Epidermal melanocyte (primary cell): ENCODE measurements at regions not wholly inside any gene's neighbourhood (a gene's known extent, or its start where the extent isn't known, plus 50 kb on each side); places are given as distances from the start of the nearest gene placed in this dataset.

ENCODE experiments used
- DNase-seq: peaks from one replicate; pipeline ENCODE4 v3.0.0; 2011; ENCODE audit warnings: low spot score; ENCODE audit not compliant: insufficient read length

DNA sequence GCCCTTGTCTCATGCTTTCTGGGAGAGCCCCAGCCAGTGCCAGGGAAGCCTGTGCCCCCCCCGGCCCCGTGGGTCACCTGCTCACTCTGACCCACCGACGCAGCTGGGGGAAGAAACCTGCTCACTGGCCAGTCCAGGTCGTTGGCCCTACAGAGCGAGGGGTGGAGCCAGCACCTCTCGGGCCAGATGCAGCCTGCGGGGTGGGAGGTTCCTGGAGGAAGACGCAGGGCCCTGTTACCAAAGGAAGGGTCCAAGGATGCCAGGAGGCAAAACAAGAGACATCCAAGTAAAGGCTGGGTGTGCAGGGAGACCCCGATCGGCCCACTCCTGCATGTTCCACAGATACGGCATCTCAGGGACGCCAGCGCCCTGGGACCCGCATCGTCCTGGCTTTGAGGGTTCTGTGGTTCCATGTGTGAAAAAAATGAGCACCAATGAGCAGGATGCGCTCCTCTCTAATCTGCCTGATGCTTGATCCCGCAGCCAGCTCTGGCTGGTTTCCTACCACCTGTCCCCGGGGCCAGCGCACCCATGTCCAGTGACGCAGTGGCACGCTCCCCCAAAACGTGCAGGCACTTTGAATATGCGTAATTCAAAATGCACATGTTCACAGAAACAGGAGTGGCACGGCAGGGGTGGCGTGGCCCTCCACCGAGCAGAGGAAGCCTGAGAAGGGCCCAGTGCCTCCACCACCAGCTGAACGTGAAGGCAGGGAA, 66.0 kb upstream of the GALNT9 start:
- DNase-seq: no peak

DNA sequence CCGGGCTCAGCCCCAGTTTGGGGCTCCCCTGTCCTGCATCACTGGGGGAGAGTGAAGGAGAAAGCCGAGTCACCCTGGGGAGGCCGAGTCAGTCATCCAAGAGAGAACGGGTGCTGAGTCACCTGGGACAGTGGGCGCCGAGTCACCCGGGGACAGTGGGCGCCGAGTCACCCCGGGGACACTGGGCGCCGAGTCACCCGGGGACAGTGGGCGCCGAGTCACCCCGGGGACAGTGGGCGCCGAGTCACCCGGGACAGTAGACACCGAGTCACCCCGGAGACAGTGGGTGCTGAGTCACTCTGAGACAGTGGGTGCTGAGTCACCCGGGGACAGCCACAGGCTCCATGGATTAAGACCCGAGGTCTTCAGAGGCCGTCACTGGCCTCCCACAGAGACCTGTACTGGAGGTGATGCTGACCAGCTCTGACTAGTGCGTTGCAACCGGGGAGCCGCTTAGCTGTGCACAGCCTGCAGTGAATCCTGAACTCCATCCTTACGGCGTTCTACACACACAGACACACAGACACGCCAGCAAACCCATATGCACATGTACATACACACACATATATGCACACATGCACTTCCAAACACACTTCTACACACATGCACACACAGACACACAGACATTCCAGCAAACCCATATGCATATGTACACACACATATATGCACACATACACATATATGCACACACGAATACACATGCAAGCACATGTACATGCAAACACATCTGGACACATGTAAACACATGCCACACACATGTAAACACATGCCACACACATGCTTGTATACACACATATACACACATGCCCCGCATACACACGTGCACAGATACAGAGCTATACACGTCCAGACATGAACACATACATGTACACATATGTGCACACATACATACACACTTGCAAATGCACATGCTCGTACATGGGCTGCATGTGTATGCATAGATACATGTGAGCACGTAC, 64.9 kb upstream of the GALNT9 start:
- no peak for DNase-seq

DNA sequence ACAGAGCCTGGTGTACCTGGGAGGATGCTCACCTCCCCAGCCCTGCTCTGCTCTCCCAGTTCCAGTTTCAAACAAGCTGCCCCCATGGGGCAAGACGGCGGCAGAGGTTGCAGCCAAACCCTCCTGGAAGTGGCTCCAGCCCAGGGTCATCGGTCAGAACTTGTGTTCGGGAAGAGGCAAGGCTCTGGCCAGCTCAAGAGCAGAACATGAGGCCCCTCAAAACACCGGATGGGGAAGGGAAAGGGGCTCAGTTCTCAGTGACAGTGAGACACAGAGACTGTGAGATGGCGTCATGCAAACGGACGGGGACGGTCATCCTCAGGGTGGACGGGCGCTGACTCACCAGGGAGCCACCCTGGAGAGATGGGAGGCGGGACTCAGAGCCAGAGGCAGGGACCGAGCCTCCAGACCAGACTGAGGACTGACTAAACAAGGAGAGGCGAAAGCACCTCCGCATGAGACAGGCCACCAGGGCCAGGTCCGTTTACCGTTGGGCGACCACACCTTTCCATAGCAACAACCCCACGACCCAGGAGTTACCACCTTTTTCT, 63.9 kb upstream of the GALNT9 start:
- DNase-seq: no peak

DNA sequence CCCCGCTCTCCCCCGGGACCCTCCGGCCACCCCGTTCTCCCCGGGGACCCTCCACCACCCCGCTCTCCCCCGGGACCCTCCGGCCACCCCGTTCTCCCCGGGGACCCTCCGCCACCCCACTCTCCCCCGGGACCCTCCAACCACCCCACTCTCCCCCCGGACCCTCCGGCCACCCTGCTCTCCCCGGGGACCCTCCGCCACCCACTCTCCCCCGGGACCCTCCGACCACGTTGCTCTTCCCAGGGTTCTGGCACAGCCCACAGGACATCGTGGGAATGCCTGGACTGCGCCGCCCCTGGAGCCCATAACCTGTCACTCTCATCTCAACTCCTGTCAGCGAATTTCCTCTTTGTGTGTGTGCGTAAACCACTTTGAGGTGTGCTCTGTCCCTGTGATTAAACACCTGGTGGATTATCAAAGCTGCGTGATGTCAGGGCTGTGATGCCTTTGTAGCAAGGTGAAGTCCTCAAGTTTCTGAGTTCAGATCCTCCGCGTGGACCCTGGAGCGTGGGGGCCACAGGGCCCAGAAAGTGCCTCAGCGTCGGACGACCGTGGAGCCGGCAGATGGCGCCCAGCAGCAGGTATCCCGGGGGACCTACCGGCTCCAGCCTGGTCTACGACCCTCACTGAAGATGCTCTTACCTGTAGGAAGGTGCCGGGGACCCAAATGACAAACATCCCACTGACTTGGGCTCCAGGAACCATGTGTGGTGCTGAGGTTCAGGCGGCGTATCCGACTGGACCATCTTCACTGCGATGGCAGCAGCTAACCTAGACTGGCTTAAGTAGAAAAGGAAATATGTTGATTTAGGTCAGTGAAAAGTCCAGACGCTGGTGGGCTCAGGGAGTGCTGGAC, 63.2 kb upstream of the GALNT9 start:
- no peak for DNase-seq

DNA sequence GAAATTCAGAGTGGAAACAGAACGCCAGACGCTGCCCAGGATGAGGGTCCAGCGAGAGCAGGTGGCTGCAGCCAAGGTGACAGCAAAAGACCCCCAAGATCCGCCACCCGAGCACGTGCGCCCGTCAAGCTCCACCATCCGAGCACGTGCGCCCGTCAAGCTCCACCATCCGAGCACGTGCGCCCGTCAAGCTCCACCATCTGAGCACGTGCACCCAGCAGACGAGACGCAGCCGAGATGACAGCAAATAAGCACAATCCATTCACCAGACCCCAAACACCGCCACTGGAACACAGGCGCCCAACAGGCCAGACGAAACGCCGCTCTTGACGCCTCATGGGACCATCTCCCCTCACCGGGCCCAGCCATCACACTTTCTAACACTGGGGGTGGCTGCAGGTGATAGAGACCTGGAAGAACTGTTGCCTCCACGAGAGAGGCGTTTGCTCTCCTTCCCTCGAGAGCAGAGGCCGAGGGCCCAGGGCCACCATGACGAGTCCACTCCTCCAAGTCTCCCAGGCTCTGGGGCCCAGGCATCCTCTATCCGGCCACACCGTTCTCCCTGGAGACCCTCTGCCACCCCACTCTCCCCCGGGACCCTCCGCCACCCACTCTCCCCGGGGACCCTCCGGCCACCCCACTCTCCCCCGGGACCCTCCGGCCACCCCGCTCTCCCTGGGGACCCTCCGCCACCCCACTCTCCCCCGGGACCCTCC, 62.1 kb upstream of the GALNT9 start:
- no peak for DNase-seq

DNA sequence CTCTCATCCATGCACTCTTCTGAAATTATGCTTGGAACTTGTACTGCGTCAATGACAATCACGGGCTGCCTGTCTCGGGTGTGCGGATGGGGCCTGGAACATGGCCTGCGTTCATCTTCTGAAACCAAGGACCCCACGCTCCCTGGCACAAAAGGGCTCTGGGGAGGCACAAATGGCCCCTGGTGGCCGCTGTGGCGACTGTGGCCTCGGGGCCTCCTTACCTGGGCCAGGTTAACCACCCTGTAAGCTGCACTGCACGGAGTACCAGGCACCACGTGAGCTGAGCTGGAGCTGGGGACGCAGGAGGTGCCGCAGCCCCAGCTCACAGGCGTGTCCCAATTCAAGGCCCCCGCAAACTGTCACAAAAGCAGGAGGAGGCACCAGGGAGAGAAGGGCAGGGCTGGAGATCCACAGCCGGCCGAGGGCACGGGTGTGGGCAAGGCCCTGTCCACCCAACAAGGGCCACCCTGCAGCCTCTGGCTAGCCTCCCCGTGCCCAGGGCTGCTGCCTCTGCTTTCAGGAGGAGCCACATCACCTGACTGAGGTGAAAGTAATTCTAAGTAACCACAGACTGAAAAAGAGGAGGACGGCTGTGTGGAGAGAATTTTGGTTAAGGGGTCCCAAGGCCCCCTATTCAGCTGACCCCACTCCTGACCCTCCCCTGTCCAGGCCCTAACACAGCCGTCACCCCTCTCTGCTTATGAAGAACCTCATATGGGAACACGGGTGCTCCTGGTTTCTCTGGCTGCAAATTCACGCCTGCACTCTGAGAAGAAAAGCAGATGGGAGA, 61.1 kb upstream of the GALNT9 start:
- DNase-seq: no peak

DNA sequence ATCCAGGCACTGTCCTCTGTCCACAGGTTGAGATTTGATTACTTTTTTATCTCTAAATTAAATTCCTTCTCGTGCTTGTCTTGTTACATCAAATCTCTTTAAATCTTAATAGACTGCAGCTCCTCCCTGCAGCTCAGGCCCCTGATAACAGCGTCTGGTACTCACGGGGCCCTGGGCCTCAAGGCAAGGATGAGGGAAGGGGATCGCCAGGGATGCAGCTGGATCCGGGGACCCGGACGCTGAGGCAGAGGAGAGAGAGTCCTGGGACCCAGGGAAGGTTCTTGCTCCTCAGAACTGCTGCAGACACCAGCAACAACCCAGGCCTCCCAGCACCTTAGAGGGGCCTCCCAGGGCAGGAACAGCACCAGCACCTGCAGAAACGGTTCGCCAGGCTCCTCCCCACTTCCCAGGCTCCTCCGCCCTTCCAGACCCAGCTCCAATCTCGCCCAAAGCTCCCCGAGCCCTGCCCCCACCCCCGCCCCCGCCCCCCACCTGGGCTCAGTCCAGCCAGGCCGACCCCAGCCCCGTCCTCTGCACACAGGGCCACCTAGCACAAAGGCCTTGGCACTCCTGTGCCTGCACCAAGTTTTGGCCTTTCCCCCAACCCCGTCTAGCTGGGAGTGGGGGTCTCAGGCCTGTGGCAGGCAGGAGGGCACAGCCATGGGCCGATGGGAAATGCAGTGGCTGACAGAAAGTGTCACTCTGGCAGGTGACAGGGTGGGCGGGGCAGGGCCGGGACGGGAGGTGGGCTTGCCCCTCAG, 60.3 kb upstream of the GALNT9 start:
- DNase-seq: no peak

DNA sequence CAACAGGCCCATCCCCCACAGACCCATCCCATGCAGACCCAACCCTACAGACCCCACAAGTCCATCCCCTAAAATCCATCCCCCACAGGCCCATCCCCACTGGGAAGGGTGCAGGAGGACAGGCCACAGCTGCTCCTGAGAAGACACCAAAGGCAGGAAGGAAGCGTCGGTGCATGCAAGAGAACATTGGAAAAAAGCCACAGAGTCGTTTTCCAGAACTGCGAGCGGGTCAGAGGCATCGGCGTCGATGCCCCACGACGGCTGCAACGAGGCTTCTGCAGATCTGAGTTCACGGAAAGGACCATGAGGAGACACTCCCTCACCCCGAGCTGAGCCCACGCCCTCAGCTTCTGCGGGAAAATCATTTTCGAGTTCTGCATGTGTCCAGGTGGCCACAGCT, 59.6 kb upstream of the GALNT9 start:
- no peak for DNase-seq

DNA sequence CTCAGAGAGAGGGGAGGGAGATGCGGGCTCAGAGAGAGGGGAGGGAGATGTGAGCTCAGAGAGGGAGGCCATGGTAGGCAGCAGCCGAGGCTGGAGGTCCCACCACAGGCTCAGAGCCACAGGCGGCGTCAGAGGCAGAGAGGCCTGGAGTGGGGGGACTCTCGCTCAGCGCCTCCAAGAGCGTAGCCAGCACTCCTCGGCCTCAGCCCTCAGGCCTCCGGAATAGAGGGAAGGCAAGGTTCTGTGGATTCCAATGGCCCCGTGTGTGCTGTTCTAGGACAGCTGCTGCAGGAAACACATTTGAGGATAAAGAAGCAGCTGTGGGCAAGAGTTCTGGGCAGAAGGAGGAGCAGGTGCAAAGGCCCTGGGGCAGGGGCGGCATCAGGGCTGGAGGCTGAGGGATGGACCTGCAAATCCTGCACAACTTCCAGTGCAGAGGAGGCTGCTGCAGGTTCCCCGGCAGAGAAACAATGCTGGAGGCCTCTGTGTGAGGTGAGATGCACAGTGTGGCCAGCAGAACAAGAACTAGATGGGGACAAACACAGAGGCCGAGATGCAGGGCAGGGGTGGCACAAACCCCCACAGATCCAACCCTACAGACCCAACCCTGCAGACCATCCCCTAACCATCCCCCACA, 59.1 kb upstream of the GALNT9 start:
- DNase-seq: no peak

DNA sequence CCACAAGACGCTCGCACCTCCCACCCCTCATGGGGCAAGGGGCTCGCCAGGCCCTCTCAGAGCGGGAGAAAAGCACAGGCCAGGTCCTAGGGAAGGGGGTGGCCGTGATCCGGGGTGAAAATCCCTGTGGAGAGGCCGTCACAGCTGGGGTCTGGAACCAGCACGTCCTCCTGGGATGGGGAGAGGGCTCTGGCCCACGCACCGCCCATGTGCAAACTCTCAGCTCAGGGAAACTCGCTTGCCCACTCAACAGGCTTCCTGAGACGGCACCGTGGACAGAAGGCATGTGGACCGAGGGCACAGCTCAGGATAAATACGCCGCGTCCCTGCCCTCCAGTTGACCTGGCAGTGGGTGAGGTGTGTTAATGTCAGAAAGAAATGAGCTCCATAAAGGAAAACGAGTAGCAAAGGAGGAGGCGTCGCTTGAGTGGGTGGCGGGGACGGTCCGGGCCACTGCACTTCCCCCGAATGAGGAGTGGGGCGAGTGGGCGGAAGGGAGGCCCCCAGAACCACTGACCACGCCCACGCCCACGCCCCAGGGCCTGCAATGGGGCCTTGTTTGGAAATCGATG, 57.6 kb upstream of the GALNT9 start:
- no peak for DNase-seq

DNA sequence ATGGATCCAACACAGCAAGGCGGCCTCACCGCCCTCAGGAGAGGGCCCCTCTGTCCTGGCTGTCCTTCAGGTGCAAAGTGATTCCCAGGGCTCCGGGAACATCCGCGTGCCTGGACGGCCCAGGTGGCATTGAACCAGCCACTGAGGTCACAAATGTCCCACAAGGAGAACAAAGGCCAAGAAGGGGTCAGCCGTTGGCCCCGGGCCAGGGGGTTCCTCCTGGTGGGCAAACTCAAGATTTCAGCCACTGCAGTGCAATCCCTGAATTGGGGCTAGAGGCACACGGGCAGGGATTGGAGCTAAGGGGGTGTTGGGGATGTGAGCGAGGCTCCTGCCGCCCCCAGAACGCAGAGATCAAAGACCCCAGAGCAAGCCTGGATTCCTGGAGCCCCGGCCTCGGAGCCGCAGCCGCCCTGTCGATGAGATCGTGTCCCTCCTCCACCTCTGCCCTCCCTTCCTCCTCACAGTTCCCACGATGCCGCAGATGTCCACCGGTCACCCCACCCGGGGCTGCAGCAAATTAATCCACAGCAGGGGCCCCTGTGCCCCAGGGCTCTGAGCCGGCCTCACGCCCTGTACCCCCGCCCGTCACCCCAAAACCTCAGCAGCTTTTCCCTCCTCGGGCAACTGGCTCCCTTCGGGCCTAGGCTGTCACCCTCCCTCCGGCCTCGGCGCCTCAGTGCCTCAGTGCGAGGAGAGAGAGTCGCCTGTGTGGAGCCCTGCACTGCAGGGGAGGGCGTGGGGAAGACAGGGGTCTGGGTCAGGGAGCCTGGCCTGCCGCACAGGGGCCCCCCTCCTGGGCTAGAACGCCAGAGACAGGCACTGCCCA, 56.7 kb upstream of the GALNT9 start:
- no peak for DNase-seq

DNA sequence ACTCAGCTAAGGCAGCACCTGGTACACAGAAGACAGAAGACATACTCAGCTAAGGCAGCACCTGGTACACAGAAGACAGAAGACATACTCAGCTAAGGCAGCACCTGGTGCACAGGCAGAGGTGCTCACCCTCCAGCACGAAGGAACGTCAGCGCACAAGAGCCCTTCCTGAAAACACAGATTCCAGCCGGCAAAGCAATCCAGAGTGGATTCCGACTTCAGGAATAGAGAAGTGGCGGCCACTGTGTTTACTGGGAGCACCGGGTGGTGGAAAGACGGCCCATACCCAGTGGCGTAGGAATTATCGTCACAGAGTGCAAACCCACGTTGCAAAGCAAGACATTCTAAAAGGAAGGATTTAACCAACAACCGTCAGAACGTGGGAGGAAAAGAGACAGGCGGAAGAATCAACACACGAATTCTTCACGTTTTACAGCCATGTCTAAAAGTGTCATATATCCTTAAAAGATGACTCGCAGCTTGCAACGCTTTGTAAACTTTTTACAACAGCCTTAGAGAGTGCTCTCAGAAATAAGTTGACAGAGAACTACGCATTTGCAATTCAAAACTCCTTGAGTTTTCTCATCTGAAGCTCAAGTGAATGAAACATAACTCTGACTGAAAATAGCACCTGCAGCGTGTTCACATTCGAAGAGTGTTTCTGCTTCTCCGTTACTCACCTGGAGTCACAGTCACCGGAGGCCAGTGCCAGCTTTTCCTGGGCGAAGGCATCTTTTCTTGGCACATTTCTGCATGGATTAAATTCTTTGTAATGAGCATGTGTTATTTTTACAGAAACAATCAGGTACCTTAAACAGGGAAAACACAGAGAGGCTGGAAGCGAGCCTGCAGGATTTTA, 55.8 kb upstream of the GALNT9 start:
- no peak for DNase-seq

DNA sequence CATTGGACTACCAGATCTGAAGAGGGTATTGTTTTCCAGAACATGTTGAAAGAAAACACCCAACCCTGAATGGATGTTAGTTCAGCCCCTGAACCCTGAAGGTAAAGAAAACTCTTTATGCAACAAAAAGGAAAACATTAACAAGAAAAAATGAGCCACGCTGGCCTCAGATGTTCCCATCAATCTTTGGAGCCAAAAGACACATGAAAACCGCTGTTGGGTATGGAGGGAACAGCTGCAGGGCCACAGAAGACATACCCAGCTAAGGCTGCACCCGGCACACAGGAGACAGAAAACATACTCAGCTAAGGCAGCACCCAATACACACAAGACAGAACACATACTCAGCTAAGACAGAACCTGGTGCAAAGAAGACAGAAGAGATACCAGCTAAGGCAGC, 51.3 kb upstream of the GALNT9 start:
- DNase-seq: no peak

DNA sequence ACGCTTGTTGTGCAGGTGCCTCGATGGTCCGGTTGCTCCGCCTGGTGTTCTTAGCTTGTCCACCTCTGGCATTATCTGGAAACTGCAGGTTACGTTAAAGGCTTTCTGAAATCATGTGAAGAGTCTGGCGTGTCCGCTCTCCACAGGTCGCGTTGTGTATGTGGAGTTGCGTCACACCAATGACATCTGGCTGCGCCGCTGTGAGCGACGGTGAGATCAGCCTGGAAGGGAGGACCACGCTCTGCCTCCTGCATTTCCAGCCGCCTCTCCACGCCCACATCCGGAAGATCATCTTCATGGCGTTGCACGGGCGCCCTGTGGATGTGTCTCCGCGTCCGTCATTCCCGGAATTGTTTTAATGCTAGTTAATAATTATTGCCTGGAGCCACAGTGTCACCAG, 50.6 kb upstream of the GALNT9 start:
- no peak for DNase-seq

DNA sequence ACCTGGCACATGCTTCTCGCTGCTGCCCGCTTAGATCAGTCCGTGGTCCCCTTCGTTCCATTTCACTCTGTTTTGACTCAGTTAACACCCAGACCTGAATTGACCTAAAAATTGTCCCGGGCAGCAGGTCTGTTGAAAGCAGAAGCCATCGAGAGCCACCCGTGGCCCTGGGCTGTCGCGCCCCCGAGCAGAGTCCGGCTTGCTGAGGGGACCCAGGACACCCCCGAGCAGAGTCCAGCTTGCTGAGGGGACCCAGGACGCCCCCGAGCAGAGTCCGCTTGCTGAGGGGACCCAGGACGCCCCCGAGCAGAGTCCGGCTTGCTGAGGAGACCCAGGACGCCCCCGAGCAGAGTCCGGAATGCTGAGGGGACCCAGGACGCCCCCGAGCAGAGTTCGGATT, 50.2 kb upstream of the GALNT9 start:
- DNase-seq: no peak
